GM19035 (cell line): ENCODE measurements at regions not wholly inside any gene's neighbourhood (a gene's known extent, or its start where the extent isn't known, plus 50 kb on each side); places are given as distances from the start of the nearest gene placed in this dataset.
"Not testable (repeated sequence)": the region's sequence is repeated elsewhere in the genome, so short reads cannot be mapped to it uniquely, and the experiment has no call there.

Experiments used
- ATAC-seq: cut with Tn5 transposase; IDR thresholded peaks from one replicate; pipeline ENCODE4 v1.9.1; 2021; ENCODE audit not compliant: unreplicated experiment

DNA sequence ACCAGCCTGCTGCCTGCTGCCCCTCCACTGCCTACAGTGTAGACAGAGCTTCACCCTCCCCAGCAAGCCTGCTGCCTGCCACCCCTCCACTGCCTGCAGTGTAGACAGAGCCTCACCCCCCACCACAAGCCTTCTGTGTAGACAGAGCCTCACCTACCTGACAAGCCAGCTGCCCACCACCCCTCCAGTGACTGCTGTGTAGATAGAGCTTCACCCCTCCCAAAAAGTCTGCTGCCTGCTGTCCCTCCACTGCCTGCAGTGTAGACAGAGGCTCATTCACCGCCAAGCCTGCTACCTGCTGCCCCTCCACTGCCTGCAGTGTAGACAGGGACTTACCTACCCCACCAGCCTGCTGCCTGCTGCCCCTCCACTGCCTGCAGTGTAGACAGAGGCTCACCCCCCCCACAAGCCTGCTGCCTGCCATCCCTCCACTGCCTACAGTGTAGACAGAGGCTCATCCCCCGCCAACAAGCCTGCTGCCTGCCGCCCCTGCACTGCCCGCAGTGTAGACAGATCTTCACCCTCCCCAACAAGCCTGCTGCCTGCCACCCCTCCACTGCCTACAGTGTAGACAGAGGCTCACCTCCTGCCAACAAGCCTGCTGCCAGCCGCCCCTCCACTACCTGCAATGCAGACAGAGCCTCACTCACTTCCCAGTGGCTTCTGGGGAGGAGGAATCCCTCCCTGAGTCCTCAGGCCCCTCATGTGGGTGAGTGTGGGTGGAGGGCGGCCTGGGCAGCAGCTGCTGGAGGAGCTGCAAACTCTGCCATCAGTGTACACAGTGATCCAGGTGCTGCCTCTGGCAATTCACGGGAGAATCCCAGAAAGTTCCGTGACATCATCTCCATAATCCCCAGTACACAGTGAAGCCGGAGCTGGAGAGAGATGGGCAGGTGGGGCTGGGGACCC, 140.9 kb downstream of the DLL1 start:
- no peak for ATAC-seq

DNA sequence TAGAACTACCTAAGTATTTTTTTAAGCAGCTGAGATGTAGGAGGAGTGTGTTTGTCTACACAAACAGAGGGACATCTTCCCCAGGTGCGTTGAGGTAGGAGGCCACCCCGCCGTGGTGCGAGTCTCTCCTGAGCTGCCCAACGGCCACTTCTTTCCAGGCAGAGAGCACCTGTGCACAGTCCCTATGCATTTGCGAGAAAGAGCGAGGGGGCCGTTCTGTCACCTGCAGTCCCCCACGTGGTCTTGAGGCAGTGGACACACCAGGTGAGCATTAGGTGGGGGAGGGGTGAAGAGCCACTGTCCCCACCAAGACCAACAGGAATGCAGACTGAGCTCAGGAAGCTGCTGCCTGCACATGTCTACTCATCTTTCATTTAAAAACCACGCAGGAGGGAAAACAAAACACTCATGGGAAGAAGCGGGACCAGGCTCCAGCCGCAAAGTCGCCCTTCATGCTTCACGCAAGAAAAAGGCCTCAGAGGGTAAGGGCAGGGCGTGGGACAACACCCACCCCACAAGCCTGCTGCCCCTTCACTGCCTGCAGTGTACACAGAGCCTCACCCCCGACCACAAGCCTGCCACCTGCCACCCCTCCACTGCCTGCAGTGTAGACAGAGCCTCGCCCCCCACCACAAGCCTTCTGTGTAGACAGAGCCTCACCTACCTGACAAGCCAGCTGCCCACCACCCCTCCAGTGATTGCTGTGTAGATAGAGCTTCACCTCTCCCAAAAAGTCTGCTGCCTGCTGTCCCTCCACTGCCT, 142.0 kb downstream of the DLL1 start:
- no peak for ATAC-seq

DNA sequence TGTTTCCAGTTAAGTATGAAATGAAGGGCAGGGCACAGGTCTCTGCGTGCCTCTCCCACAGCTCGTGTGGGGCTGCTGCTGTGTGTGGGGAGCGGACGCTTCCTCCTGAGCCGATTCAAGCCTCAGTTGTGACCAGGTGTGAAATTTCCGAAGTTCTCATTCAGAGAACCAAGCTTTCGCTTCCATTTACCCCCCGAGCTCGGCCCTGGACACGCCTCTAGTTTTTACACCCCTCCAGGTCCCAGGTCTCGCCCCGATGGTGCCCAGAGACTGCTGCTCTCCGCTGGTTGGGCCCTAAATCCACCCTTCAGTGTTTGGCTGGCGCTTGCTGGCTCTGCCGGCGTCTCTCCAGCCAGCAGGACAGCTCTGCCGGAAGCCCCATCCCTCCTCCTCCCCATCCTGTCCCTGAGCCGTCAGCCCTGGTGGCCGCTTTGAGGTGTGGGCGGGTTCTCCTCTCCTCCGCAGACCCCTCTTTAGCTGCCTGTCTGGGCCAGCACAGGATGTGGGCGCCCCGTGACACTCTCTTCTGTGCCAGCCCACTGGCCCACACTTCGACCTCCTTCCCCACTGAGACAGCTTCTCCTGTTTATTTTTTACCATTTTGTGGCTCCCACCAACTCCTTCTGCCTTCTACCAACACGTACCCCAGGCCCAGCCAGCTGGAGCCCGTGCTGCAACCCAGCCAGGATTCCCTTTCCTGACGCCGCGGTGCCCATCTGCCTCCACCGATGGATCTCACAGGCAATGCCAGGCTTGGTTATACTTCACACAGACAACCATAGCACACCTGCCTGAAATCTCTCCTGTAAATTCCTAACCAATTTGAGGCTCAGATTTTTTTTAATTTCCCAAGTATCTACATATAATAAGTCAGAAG, 142.8 kb downstream of the DLL1 start:
- no peak for ATAC-seq

DNA sequence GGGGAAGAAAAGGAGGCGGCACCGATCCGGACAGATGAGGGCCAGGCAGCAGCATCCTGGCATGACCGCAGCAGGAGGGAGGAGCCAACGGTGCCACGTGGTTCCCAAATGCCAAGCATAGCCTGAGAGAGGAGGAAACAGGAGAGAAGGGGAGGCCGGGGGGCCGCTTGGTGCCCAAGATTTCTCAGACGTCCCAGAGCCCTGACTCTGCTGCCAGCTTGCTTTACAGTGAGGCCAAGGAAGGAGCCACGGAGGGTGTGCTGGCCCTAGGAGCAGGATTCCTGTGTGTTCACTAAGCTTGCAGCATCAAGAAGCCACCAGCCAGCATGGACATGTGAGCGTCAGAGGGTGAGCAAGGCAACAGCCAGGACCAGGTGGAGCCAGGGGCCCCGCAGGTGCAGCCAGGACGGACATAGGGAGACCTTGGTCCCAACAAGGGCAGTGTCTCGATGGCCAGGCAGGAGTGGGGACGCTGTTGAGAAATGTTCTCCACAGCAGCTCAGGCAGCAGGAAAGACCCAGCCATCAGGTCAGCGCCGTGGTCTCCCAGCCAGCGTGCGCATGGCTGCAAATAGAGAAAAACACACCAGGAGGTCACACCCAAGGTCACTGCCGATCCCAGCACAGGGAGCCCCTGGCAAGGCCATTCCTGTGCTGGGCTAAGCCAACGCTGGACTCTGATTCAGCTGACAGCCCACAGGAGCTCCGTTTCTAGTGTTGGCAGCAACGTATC, 143.7 kb downstream of the DLL1 start:
- ATAC-seq, result no peak

DNA sequence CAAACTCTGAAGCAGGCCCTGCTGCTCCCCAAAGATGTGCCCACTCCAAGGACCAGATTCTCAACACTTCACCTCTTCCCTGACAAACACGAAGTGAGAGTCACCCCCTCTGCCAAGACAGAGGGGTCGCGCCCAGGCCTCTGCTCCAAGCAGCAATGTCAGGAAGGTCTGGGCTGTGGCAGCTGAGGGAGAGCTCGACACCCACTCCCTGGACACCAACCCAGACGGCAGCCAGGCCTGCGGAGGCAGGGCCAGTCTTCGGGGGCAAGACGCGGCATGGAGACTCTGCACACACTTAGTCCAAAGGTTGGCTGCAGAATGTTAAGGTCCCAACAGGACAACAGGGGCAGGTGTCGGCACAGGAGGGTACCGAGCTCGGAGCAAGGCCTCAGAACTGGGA, 144.2 kb downstream of the DLL1 start:
- no peak for ATAC-seq

DNA sequence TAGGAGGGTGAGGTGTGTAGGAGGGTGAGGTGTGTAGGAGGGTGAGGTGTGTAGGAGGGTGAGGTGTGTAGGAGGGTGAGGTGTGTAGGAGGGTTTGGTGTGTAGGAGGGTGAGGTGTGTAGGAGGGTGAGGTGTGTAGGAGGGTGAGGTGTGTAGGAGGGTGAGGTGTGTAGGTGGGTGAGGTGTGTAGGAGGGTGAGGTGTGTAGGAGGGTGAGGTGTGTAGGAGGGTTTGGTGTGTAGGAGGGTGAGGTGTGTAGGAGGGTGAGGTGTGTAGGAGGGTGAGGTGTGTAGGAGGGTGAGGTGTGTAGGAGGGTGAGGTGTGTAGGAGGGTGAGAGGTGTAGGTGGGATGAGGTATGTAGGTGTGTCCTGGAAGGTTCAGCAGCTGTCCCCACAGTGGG, 144.7 kb downstream of the DLL1 start:
- ATAC-seq, result not testable (repeated sequence)

DNA sequence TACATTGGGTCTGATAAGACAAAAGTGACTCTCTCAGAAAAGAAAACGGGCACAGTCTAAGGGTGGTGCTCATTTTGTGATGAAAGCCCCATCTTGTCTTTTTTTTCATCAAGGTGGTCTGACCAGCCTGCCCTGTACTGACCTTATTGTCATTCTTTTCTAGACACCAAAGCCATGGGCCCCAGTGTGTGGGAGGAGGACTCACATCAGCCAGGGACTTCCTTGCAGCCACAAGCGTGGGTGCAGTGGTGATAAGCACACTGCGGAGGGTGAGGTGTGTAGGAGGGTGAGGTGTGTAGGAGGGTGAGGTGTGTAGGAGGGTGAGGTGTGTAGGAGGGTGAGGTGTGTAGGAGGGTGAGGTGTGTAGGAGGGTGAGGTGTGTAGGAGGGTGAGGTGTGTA, 145.2 kb downstream of the DLL1 start:
- ATAC-seq, result not testable (repeated sequence)

DNA sequence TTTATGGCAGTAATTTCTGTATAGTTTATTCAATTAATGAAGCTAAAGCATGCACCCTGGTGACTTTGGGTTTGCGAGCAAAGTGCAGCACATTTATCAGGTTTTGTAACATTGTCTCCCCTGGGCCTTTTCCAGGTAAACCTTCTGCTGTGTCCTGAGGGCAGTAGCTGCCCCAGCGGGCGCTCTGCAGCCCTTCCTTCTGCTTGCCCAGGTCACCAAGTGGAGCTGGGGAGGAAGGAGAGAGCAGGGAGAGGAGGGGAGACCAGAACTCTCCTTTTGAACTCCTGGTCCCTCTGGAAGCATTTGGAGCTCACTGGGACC, 145.6 kb downstream of the DLL1 start:
- ATAC-seq, result no peak

DNA sequence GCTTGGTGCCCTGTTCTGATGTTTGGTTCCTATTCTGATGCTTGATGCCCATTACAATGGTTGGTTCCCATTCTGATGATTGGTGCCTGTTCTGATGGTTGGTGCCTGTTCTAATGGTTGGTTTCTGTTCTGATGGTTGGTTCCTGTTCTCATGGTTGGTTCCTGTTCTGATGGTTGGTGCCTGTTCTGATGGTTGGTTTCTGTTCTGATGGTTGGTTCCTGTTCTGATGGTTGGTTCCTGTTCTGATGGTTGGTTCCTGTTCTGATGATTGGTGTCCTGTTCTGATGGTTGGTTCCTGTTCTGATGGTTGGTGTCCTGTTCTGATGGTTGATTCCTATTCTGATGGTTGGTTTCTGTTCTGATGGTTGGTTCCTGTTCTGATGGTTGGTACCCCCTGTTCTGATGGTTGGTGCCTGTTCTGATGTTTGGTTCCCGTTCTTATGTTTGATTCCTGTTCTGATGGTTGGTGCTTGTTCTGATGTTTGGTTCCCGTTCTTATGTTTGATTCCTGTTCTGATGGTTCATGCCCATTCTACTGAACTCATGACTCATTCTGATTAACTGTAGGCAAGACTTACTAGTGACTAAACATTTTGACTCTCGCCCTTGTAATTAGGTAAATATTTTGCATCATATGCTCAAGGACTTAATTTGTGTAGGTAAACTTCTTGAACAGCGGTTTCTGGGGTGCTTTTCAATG, 146.2 kb downstream of the DLL1 start:
- ATAC-seq, result no peak

DNA sequence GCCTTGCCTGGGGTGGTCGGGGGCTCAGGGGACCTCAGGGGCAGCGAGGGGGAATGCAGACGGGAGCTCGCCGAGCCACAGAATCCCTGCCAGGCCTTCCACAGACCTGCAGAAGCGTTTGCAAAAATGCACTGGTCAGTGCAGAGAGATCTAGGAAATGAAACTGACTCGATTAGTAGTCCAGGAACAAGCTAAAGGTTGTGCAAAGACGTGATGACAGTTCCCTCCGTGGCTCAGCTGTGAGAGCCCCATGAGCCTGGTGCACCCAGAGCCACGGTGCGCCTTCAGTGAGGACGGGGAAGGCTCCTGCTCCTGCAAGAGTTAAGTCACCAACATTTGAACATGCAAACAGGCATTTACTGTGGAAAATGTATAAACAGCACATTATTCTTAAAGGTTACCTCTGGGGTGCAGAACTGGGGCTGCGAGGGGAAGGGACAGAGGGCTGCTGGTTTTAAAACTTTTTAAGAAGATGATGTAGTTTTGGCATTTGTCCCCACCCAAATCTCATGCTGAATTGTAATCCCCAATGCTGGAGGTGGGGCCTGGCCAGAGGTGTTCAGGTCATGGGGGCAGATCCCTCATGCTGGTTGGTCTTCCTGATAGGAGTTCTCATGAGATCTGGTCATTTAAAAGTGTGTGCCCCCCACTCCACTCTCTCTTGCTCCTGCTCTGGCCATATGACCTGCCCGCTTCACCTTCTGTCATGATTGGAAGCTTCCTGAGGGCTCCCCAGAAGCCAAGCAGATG, 147.3 kb downstream of the DLL1 start:
- no peak for ATAC-seq

DNA sequence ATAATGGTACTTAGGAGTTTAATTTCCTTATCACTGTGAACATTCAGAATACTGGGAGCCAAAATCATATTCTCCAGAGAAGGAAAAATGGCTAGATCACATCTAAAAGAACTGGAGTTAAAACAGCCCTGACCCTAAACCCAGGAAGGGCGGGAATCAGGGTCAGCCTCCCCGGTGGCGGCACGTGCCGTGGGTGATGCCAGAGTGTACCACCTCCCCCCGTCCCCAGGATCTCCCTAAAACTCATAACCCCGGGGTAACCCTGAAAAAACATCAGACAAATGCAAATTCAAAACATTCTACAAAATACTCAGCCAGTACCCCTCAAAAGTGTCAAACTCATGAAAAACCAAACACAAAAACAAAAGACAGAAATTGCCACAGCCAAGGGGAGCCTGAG, 148.3 kb downstream of the DLL1 start:
- ATAC-seq, result no peak

DNA sequence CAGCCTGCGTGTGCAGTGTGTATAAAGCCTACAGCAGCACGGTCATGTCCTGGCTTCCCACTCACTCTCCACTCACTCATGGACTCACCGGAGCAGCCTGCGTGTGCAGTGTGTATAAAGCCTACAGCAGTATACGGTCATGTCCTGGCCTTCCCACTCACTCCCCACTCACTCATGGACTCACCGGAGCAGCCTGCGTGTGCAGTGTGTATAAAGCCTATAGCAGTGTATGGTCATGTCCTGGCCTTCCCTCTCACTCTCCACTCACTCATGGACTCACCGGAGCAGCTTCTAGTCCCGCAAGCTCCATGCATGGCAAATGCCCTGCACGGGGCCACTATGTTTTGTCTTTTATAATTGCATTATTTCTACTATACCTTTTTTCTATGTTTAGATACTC, 149.8 kb downstream of the DLL1 start:
- not testable (repeated sequence) for ATAC-seq

DNA sequence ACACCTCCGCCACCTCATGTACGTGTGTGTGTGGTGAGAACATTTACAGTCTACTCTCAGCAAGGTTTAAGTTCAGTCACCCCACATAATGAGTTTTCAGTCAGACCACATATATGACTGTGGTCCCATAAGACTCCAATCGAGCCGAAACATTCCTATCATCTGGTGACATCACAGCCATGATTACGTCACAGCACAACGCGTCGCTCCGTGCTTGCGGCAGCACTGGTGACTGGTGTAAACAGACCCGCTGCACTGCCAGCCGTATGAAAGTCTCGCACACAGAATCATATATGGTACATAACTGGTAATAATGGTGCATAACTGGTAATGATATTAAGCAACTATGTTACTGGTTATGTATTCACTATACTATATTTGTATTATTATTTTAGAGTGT, 150.7 kb downstream of the DLL1 start:
- no peak for ATAC-seq

DNA sequence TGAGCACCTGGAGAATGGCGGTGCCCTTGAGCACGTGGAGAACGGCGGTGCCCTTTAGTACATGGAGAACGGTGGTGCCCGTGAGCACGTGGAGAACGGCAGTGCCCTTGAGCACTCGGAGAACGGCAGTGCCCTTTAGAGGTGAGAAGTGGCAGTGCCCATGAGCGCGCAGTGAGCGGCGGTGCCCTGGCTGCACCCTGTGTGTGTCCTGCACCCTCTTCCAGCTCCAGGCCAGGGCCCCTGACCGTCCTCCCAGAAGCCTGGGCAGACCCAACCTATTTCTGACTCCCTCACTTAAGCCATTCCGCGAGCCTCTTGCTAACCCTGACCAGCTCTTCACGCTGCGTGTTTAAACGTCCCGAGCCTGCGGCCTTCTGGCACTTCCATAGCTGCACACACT, 151.3 kb downstream of the DLL1 start:
- ATAC-seq, result no peak

DNA sequence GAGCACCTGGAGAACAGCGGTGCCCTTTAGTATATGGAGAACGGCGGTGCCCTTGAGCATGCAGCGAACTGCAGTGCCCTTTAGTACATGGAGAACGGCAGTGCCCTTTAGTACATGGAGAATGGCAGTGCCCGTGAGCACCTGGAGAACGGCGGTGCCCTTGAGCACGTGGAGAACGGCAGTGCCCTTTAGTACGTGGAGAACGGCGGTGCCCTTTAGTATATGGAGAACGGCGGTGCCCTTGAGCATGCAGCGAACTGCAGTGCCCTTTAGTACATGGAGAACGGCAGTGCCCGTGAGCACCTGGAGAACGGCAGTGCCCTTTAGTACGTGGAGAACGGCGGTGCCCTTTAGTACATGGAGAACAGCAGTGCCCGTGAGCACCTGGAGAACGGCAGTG, 151.8 kb downstream of the DLL1 start:
- not testable (repeated sequence) for ATAC-seq

DNA sequence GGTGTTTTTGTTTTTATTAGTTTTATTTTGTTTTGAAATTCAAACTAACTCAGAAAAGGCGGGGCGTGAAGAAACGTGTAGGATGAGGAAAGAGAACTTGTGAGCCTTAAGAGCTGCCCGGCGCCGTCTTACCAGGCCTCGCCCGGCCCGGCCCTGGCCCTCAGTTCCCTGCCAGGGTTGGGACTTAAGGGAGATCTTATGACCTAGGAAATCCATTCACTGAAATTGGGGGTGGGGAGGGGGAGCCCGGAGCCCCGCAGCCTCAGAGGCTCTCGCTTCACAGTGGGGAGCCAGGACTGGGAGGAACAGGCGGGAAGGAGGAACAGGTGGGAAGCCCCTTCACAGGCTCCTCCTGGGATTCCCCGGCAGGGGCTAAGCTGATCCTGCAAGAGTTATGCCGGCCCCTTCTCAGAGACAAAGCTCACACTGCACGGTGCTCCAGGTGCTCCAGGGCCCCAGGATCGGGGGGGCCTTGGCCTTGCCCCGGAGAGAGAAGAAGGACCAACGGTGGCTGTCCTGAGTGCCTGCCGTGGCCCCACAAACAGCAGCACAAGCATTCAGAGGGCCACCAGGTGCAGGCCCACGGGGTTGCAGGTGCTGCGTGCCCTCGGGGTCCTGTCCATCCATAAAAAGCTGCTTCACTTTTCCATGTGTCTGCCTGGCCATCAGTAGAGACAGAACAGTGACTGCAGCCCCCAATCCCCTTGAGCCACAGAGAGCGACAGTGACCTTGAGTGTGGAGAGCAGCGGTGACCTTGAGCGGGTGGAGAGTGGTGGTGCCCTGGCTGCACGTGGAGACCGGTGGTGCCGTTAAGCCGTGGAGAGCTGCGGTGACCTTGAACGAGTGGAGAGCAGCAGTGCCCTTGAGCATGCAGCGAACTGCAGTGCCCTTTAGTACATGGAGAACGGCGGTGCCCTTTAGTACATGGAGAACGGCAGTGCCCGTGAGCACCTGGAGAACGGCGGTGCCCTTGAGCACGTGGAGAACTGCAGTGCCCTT, 152.7 kb downstream of the DLL1 start:
- no peak for ATAC-seq

DNA sequence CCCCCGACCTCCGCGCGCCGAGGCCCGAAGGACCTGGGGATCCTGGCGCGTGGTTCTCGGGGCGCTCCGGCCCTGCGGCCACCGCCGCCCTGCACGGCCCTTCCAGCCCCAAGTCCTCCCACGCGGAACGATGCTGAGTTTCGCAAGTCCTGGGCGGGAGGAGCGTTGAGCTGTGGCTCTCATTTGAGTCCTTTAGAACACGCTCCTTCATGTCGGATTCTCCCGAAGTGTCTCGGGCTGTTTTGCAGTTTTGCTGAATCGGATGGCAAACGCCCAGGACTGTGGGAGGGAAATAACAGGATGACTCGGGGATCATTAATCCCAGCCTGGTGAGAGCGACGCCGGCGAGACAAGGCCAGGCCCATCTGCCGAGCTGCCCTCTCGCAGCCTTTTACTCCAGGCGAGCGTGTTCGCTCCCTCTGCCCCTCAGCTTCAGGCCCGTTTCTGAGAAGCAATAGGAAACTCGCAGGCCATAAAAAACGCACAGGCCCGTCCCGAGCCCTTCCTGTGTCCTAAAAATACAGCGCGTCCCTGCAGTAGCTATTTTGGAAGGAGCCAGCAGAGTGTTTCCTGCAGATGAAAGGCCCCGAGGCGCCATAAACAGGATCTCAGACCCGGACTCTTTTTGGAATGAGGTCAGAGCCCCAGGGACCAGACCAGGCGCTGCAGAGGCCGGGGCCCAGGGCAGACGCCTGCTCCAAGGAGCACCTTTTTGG, 153.5 kb downstream of the DLL1 start:
- no peak for ATAC-seq
